ENCODE measurements at regions not wholly inside any gene's neighbourhood (a gene's known extent, or its start where the extent isn't known, plus 50 kb on each side); places are given as distances from the start of the nearest gene placed in this dataset.

- no peak for TF ChIP-seq EP300 (IDR thresholded peaks at IDR 0.05; ENCODE audit: borderline replicate concordance)
- TF ChIP-seq REST (IDR thresholded peaks at IDR 0.05; ENCODE audit: low read depth), result no peak
- TF ChIP-seq ZBTB7A (IDR thresholded peaks at IDR 0.05; ENCODE audit: low read depth), result no peak
- no peak for TF ChIP-seq RAD21 (IDR thresholded peaks at IDR 0.05; ENCODE audit: low read depth)
- no peak for TF ChIP-seq EGR1 (IDR thresholded peaks at IDR 0.05)
- TF ChIP-seq YY1 (IDR thresholded peaks at IDR 0.05; ENCODE audit: low read depth), result no peak
- TF ChIP-seq TAF1 (IDR thresholded peaks at IDR 0.05; ENCODE audit: low read depth), result no peak
- TF ChIP-seq MAX (IDR thresholded peaks at IDR 0.05), result no peak
- TF ChIP-seq CEBPB (IDR thresholded peaks at IDR 0.05), result no peak
Observed at GRCh38 chr7:32221736-32222135, 151.5 kb upstream of the PDE1C start.

All from Ishikawa (cell line).